GM12878 (cell line): ENCODE measurements at regions not wholly inside any gene's neighbourhood (a gene's known extent, or its start where the extent isn't known, plus 50 kb on each side); places are given as distances from the start of the nearest gene placed in this dataset.

Source experiments
- ATAC-seq: fragments of 200-7000 bp; cut with Tn5 transposase; 3 replicates; pipeline ENCODE4 v1.9.1; 2020; ENCODE audit warnings: mild to moderate bottlenecking, moderate library complexity
- BruUV-seq: library from RNA; stranded (reverse); fragments of 400-500 nt; replicated peaks from 2 replicates; lab custom pipeline; 2021; lab: Mats Ljungman, UMichigan
- CTCF ChIA-PET: fragments of 300-600 bp; sonication (Branson Sonifier 250); formaldehyde crosslinking; extraction: SDS; loops from one replicate; lab custom pipeline; 2021; ENCODE audit warnings: inconsistent platforms; lab: Yijun Ruan, JAX
- POLR2A ChIA-PET: fragments of 350-600 bp; formaldehyde crosslinking; extraction: SDS; loops from one replicate; lab custom pipeline; 2021; ENCODE audit warnings: inconsistent platforms; lab: Charles Lee
- RAD21 ChIA-PET: fragments of 300-600 bp; sonication (Branson Sonifier 250); formaldehyde crosslinking; loops from one replicate; lab custom pipeline; 2023; ENCODE audit warnings: antibody characterized with exemption; ENCODE audit not compliant: unreplicated experiment; lab: Charles Lee
- SMC1A ChIA-PET: fragments of 300-600 bp; sonication (Branson Sonifier 250); formaldehyde crosslinking; loops from one replicate; lab custom pipeline; 2023; ENCODE audit not compliant: unreplicated experiment, uncharacterized antibody; lab: Charles Lee
- DNase-seq: peaks from one replicate; pipeline ENCODE4 v3.0.0-alpha.2; 2011; ENCODE audit warnings: low read depth, low spot score
- FAIRE-seq: peaks from 3 replicates; lab custom pipeline; 2011; peaks lifted over from hg19 to GRCh38; lab: Jason Lieb, UNC
- H2AFZ ChIP-seq: 2 replicates; pipeline ENCODE4 v1.6.0; 2011; ENCODE audit warnings: low read depth, low read length, control low read depth; ENCODE audit not compliant: control insufficient read depth
- H3K27ac ChIP-seq: 2 replicates; pipeline ENCODE4 v1.5.1; 2011; ENCODE audit warnings: control low read depth; ENCODE audit not compliant: control insufficient read depth, insufficient read depth
- H3K27me3 ChIP-seq, 2 experiments: replicated peaks in 1 of 2; 2 replicates each; pipeline versions ENCODE4 v1.6.0 to v1.6.1; 2011; ENCODE audit warnings: low read length in 1 of 2; ENCODE audit not compliant: control insufficient read depth in 2 of 2, insufficient read depth in 2 of 2
- H3K36me3 ChIP-seq, 2 experiments: 2 replicates each; pipeline ENCODE4 v1.5.1; 2011; ENCODE audit warnings: low read length in 1 of 2; ENCODE audit not compliant: control insufficient read depth in 2 of 2, insufficient read depth in 2 of 2
- H3K4me1 ChIP-seq: 2 replicates; pipeline ENCODE4 v1.6.1; 2011; ENCODE audit warnings: mild to moderate bottlenecking, low read length, moderate library complexity, mixed read lengths; ENCODE audit not compliant: control insufficient read depth, insufficient read depth
- H3K4me2 ChIP-seq: 2 replicates; pipeline ENCODE4 v1.6.0; 2011; ENCODE audit warnings: control low read depth; ENCODE audit not compliant: control insufficient read depth, insufficient read depth
- H3K4me3 ChIP-seq: fragments of 200-600 bp; sonication (generic); 2 replicates; pipeline ENCODE4 v1.5.1; 2016
- H3K79me2 ChIP-seq: 2 replicates; pipeline ENCODE4 v1.6.0; 2011; ENCODE audit warnings: low read length; ENCODE audit not compliant: control insufficient read depth, insufficient read depth
- H3K9ac ChIP-seq: 2 replicates; pipeline ENCODE4 v1.8.0; 2011; ENCODE audit warnings: low read length, control low read depth, mixed read lengths; ENCODE audit not compliant: control insufficient read depth, insufficient read depth
- H3K9me3 ChIP-seq: replicated peaks from 3 replicates; pipeline ENCODE4 v1.5.1; 2011; ENCODE audit warnings: mild to moderate bottlenecking, low read length; ENCODE audit not compliant: control insufficient read depth, insufficient read depth
- H4K20me1 ChIP-seq: 2 replicates; pipeline ENCODE4 v1.6.0; 2011; ENCODE audit not compliant: control insufficient read depth, insufficient read depth
- CBX5 ChIP-seq: sonication (generic); IDR thresholded peaks from 2 replicates; pipeline ENCODE4 v1.6.1; 2016; ENCODE audit warnings: low read depth, moderate library complexity, mild to moderate bottlenecking, inconsistent platforms
- CHD4 ChIP-seq: fragments of 200-600 bp; sonication (generic); IDR thresholded peaks from 2 replicates; pipeline ENCODE4 v1.6.1; 2016; ENCODE audit warnings: mild to moderate bottlenecking
- E2F4 ChIP-seq: IDR thresholded peaks from 2 replicates; pipeline ENCODE4 v1.6.1; 2012; ENCODE audit warnings: low read depth, low read length, improper control_type of control experiment
- EGR1 ChIP-seq, 2 experiments: IDR thresholded peaks; 1 replicate in 1 of 2; 2 replicates in 1 of 2; pipeline ENCODE4 v1.6.1; 2011 to 2012; ENCODE audit warnings: low read depth in 2 of 2, low read length in 2 of 2, borderline replicate concordance in 1 of 2, mild to moderate bottlenecking in 1 of 2, moderate library complexity in 1 of 2
- FOXM1 ChIP-seq: IDR thresholded peaks from 2 replicates; pipeline ENCODE4 v1.6.1; 2012; ENCODE audit warnings: low read depth, mild to moderate bottlenecking, inconsistent platforms, low read length, moderate library complexity
- HDAC6 ChIP-seq: fragments of 200-600 bp; sonication (generic); IDR thresholded peaks from one replicate; pipeline ENCODE4 v1.8.0; 2017; ENCODE audit warnings: antibody characterized with exemption; ENCODE audit not compliant: unreplicated experiment
- IKZF2 ChIP-seq, 2 experiments: fragments of 450-650 bp; IDR thresholded peaks; 2 replicates each; pipeline ENCODE4 v1.6.1; 2017; ENCODE audit warnings: mild to moderate bottlenecking in 2 of 2, moderate library complexity in 2 of 2
- MYB ChIP-seq: fragments of 150-350 bp; IDR thresholded peaks from 2 replicates; pipeline ENCODE4 v1.6.1; 2014; ENCODE audit warnings: mild to moderate bottlenecking, low read depth, low read length, borderline replicate concordance
- NR2F1 ChIP-seq: fragments of 450-650 bp; conservative IDR thresholded peaks from 2 replicates; pipeline ENCODE4 v1.6.1; 2017; ENCODE audit warnings: mild to moderate bottlenecking
- PAX8 ChIP-seq: fragments of 450-650 bp; IDR thresholded peaks from 2 replicates; pipeline ENCODE4 v1.6.1; 2017; ENCODE audit warnings: mild to moderate bottlenecking, moderate library complexity
- PML ChIP-seq: IDR thresholded peaks from 2 replicates; pipeline ENCODE4 v1.6.1; 2012; ENCODE audit warnings: low read length, inconsistent platforms
- SMC3 ChIP-seq: IDR thresholded peaks from 2 replicates; pipeline ENCODE4 v1.6.1; 2011; ENCODE audit warnings: low read length, improper control_type of control experiment, borderline replicate concordance
- SREBF2 ChIP-seq: IDR thresholded peaks from 2 replicates; pipeline ENCODE4 v1.6.1; 2012; ENCODE audit warnings: mild to moderate bottlenecking, low read length
- STAT1 ChIP-seq: fragments of 450-650 bp; conservative IDR thresholded peaks from 2 replicates; pipeline ENCODE4 v1.6.1; 2014; ENCODE audit warnings: antibody characterized with exemption, mild to moderate bottlenecking
- TCF7 ChIP-seq: IDR thresholded peaks from 2 replicates; pipeline ENCODE4 v1.6.1; 2014; ENCODE audit warnings: antibody characterized with exemption, borderline replicate concordance
- ZBED1 ChIP-seq: IDR thresholded peaks from 2 replicates; pipeline ENCODE4 v1.6.1; 2016; ENCODE audit warnings: borderline replicate concordance
- ZZZ3 ChIP-seq: IDR thresholded peaks from 2 replicates; pipeline ENCODE4 v1.6.1; 2011; ENCODE audit warnings: low read depth; ENCODE audit not compliant: control insufficient read depth, insufficient read length
- WGBS: methylation state at CpG from one replicate; pipeline ENCODE4 v1.1.6; 2016; ENCODE audit warnings: low lambda C conversion rate; ENCODE audit not compliant: insufficient replicate concordance, insufficient coverage; ENCODE audit errors: missing lambda C conversion rate; 5-methylcytosine and 5-hydroxymethylcytosine counted together
- in situ Hi-C: fragments of 300-500 bp; cut with MboI; formaldehyde crosslinking; loops from 9 replicates; pipeline ENCODE4 v1.14.3; 2018; ENCODE audit warnings: mixed read lengths
- intact Hi-C: fragments of 100-400 bp; cut with micrococcal nuclease; formaldehyde crosslinking; loops from one replicate; pipeline ENCODE4 v1.14.2; 2022; ENCODE audit not compliant: unreplicated experiment
- TF ChIP-seq, protein P1 (sequence below): IDR thresholded peaks from 2 replicates; pipeline ENCODE4 v1.6.1; 2012; ENCODE audit warnings: improper control_type of control experiment, low read depth, low read length; ENCODE audit not compliant: insufficient replicate concordance

GRCh38 chr3:181920409-181920808, 208.7 kb downstream of the SOX2 start (continued):
- TF ChIP-seq CHD4 = no peak
- no peak for TF ChIP-seq PML
- no peak for TF ChIP-seq E2F4
- TF ChIP-seq SMC3 = no peak

DNA sequence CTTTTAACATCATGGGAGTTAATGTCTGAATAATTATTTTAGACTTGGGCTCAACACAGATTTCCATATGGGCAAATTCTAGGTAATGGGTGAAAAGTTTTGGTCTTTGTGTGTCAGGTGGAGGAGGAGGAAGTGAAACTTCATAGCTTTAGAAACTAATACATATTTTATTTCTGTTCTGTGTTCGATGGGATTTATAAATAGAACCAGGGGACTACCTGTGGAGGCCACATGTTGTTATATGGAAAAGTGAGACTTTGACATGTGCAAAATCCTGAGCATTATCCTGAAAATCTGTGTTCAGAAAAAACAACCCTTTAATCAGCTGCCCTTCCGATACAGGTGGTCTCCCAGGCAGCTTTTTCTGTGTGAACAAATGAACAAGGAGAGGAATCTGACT, 209.5 kb downstream of the SOX2 start:
- SMC1A ChIA-PET = interaction anchor here (1.1 to 1.4 kb wide), 2 partner anchors 12 to 19 kb away, joined by 3 read pairs; no protein-coding TSS in a partner anchor
- peak overlapping the region; percentile 53; the same call in 1 of the 2 replicates for H3K4me3 ChIP-seq
- TF ChIP-seq ZZZ3 = no peak
- TF ChIP-seq PAX8 = no peak
- no peak for TF ChIP-seq ZBED1
- TF ChIP-seq MYB = no peak
- TF ChIP-seq HDAC6 = no peak
- TF ChIP-seq STAT1 = no peak
- TF ChIP-seq IKZF2 (IDR thresholded peaks at IDR 0.05) = peak; percentile 79 to 81
- TF ChIP-seq SMC3 = no peak
- no peak for TF ChIP-seq EGR1 (IDR thresholded peaks at IDR 0.05; ENCODE audit: borderline replicate concordance in 1 of 2, low read depth in 2 of 2, low read length in 2 of 2)
- TF ChIP-seq CBX5 = no peak
- TF ChIP-seq NR2F1 = no peak
- TF ChIP-seq FOXM1 = peak; percentile 40; the same call in 1 of the 2 replicates
- no peak for TF ChIP-seq TCF7
- TF ChIP-seq, protein P1, sequence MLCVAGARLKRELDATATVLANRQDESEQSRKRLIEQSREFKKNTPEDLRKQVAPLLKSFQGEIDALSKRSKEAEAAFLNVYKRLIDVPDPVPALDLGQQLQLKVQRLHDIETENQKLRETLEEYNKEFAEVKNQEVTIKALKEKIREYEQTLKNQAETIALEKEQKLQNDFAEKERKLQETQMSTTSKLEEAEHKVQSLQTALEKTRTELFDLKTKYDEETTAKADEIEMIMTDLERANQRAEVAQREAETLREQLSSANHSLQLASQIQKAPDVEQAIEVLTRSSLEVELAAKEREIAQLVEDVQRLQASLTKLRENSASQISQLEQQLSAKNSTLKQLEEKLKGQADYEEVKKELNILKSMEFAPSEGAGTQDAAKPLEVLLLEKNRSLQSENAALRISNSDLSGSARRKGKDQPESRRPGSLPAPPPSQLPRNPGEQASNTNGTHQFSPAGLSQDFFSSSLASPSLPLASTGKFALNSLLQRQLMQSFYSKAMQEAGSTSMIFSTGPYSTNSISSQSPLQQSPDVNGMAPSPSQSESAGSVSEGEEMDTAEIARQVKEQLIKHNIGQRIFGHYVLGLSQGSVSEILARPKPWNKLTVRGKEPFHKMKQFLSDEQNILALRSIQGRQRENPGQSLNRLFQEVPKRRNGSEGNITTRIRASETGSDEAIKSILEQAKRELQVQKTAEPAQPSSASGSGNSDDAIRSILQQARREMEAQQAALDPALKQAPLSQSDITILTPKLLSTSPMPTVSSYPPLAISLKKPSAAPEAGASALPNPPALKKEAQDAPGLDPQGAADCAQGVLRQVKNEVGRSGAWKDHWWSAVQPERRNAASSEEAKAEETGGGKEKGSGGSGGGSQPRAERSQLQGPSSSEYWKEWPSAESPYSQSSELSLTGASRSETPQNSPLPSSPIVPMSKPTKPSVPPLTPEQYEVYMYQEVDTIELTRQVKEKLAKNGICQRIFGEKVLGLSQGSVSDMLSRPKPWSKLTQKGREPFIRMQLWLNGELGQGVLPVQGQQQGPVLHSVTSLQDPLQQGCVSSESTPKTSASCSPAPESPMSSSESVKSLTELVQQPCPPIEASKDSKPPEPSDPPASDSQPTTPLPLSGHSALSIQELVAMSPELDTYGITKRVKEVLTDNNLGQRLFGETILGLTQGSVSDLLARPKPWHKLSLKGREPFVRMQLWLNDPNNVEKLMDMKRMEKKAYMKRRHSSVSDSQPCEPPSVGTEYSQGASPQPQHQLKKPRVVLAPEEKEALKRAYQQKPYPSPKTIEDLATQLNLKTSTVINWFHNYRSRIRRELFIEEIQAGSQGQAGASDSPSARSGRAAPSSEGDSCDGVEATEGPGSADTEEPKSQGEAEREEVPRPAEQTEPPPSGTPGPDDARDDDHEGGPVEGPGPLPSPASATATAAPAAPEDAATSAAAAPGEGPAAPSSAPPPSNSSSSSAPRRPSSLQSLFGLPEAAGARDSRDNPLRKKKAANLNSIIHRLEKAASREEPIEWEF = peak; percentile 86
- no peak for TF ChIP-seq SREBF2

More for the DNA sequence above, 209.5 kb downstream of the SOX2 start:
- Histone ChIP-seq H4K20me1 (no peaks in the 10 kb centered on the region), H3K27me3 (no peaks in the 10 kb centered on the region), H3K4me1 (peaks cover 22% of the 10 kb centered on the region), H3K9ac (no peak overlapping the region), H3K4me2 (peak overlapping the region; percentile 45), H3K27ac (peak overlapping the region; percentile 86), H2AFZ (peak overlapping the region; percentile 10; the same call in 1 of the 2 replicates), H3K36me3 (no peaks in the 10 kb centered on the region), H3K79me2 (no peaks in the 10 kb centered on the region), H3K9me3 (peaks cover 2% of the 10 kb centered on the region; the same call in 2 of the 3 replicates)
- in situ Hi-C loops (no loop called here), intact Hi-C loops (no loop called here)
- FAIRE-seq (peak; percentile 27), DNase-seq (peak; percentile 42), ATAC-seq (peak; percentile 95)
- WGBS = 0% methylated on average over 2 of the region's 2 CpGs
- ChIA-PET POLR2A (no interaction called here), RAD21 (no interaction called here), CTCF (interaction anchor here (0.6 kb wide), 1 partner anchor 500 kb away, joined by 3 read pairs; no protein-coding TSS in a partner anchor)
- BruUV-seq = no TSS peak
